Neuronal stem cell (in vitro differentiated cells): ENCODE measurements at regions not wholly inside any gene's neighbourhood (a gene's known extent, or its start where the extent isn't known, plus 50 kb on each side); places are given as distances from the start of the nearest gene placed in this dataset.
A peak's percentile ranks its signal among the peaks of the same experiment; 100 is the strongest.

Experiments used
- DNase-seq: peaks from one replicate; pipeline ENCODE4 v3.0.0-alpha.2; 2013; ENCODE audit warnings: low spot score
- H2AFZ ChIP-seq: one replicate; pipeline ENCODE4 v1.6.1; 2013; ENCODE audit warnings: mild to moderate bottlenecking, low read length, inconsistent platforms
- H2AK5ac ChIP-seq: 2 replicates; pipeline ENCODE4 v1.6.1; 2013; ENCODE audit warnings: low read depth, mild to moderate bottlenecking, inconsistent platforms, low read length, moderate library complexity, mixed read lengths
- H2BK120ac ChIP-seq: 2 replicates; pipeline ENCODE4 v1.6.1; 2013; ENCODE audit warnings: low read depth, mild to moderate bottlenecking, inconsistent platforms, low read length, moderate library complexity, mixed read lengths
- H2BK12ac ChIP-seq: one replicate; pipeline ENCODE4 v1.6.1; 2013; ENCODE audit warnings: low read length, inconsistent platforms
- H2BK15ac ChIP-seq: 2 replicates; pipeline ENCODE4 v1.6.1; 2013; ENCODE audit warnings: mild to moderate bottlenecking, low read length, inconsistent platforms, mixed read lengths
- H2BK5ac ChIP-seq: one replicate; pipeline ENCODE4 v1.6.1; 2013; ENCODE audit warnings: inconsistent platforms, mild to moderate bottlenecking, low read length, moderate library complexity
- H3K14ac ChIP-seq: one replicate; pipeline ENCODE4 v1.6.1; 2013; ENCODE audit warnings: low read length, inconsistent platforms
- H3K18ac ChIP-seq: 2 replicates; pipeline ENCODE4 v1.6.1; 2013; ENCODE audit warnings: low read length, inconsistent platforms
- H3K23ac ChIP-seq: 2 replicates; pipeline ENCODE4 v1.6.1; 2013; ENCODE audit warnings: low read depth, mild to moderate bottlenecking, mixed read lengths, low read length, inconsistent platforms; ENCODE audit not compliant: poor library complexity
- H3K27ac ChIP-seq: replicated peaks from 3 replicates; pipeline ENCODE4 v1.5.1; 2013; ENCODE audit warnings: low read length, inconsistent platforms
- H3K27me3 ChIP-seq, 3 experiments: 2 replicates each; pipeline ENCODE4 v1.6.1; 2013; ENCODE audit warnings: low read length in 3 of 3, mild to moderate bottlenecking in 2 of 3, inconsistent platforms in 1 of 3, low read depth in 1 of 3, mixed read lengths in 1 of 3, moderate library complexity in 1 of 3; ENCODE audit not compliant: control insufficient read depth in 3 of 3, insufficient read depth in 3 of 3
- H3K36me3 ChIP-seq, 2 donors: replicated peaks in 1 of 2; 2 replicates each; pipeline ENCODE4 v1.6.1; 2013; ENCODE audit warnings: low read length in 2 of 2; ENCODE audit not compliant: control insufficient read depth in 2 of 2, insufficient read depth in 2 of 2
- H3K4ac ChIP-seq: 2 replicates; pipeline ENCODE4 v1.6.1; 2013; ENCODE audit warnings: inconsistent platforms, mild to moderate bottlenecking, low read length, moderate library complexity
- H3K4me1 ChIP-seq, 2 donors: 1 replicate in 1 of 2; 2 replicates in 1 of 2; pipeline ENCODE4 v1.6.1; 2013; ENCODE audit warnings: low read length in 2 of 2, low read depth in 1 of 2; ENCODE audit not compliant: control insufficient read depth in 2 of 2, insufficient read depth in 1 of 2
- H3K4me2 ChIP-seq: one replicate; pipeline ENCODE4 v1.6.1; 2013; ENCODE audit warnings: mild to moderate bottlenecking, low read length, inconsistent platforms; ENCODE audit not compliant: insufficient read depth, poor library complexity, severe bottlenecking
- H3K4me3 ChIP-seq, 2 donors: 2 replicates each; pipeline ENCODE4 v1.5.1; 2013; ENCODE audit warnings: low read length in 2 of 2, mild to moderate bottlenecking in 2 of 2, inconsistent platforms in 1 of 2, moderate library complexity in 1 of 2
- H3K79me1 ChIP-seq: one replicate; pipeline ENCODE4 v1.6.1; 2013; ENCODE audit warnings: low read depth, mild to moderate bottlenecking, inconsistent platforms, low read length, moderate library complexity
- H3K9ac ChIP-seq: one replicate; pipeline ENCODE4 v1.6.1; 2013; ENCODE audit warnings: mild to moderate bottlenecking, low read depth, low read length, inconsistent platforms; ENCODE audit not compliant: poor library complexity
- H3K9me3 ChIP-seq, 2 donors: replicated peaks in 1 of 2; 2 replicates each; pipeline versions ENCODE3 to v1.6.1; 2013; ENCODE audit warnings: low read length in 2 of 2, mild to moderate bottlenecking in 2 of 2, inconsistent platforms in 1 of 2, low read depth in 1 of 2, mixed read lengths in 1 of 2, moderate library complexity in 1 of 2; ENCODE audit not compliant: control insufficient read depth in 2 of 2, insufficient read depth in 1 of 2
- H4K8ac ChIP-seq: one replicate; pipeline ENCODE4 v1.6.1; 2013; ENCODE audit warnings: low read depth, mild to moderate bottlenecking, inconsistent platforms, low read length, moderate library complexity
- H4K91ac ChIP-seq: one replicate; pipeline ENCODE4 v1.6.1; 2013; ENCODE audit warnings: low read length, low read depth, mild to moderate bottlenecking, inconsistent platforms; ENCODE audit not compliant: poor library complexity
- WGBS, 2 donors: extraction: QIAGEN DNeasy Blood & Tissue Kit; methylation state at CpG; one replicate each; pipeline ENCODE4 v1.1.7; 2013; ENCODE audit warnings: missing lambda C conversion rate in 2 of 2, mixed read lengths in 1 of 2; ENCODE audit not compliant: insufficient read length in 2 of 2, insufficient replicate concordance in 1 of 2; ENCODE audit errors: extremely low coverage in 2 of 2; 5-methylcytosine and 5-hydroxymethylcytosine counted together

GRCh38 chr4:127045861-127046260 is 586.9 kb upstream of the INTU start:
- Histone ChIP-seq H3K27ac (no peak overlapping the region), H2BK12ac (no peak overlapping the region), H2BK15ac (no peak overlapping the region), H3K4me3 (no peak overlapping the region), H3K4me2 (no peak overlapping the region), H3K27me3 (no peaks in the 10 kb centered on the region), H3K9ac (no peak overlapping the region), H4K8ac (no peak overlapping the region), H3K36me3 (no peaks in the 10 kb centered on the region), H2BK120ac (no peak overlapping the region), H3K4me1 (peaks cover 3 to 24% of the 10 kb centered on the region in 2 donors), H3K23ac (no peak overlapping the region), H2AFZ (no peak overlapping the region), H3K4ac (no peak overlapping the region), H2AK5ac (no peak overlapping the region), H3K79me1 (no peaks in the 10 kb centered on the region), H3K18ac (no peak overlapping the region), H3K14ac (no peak overlapping the region), H3K9me3 (peaks cover 0 to 6% of the 10 kb centered on the region in 2 donors), H2BK5ac (no peak overlapping the region), H4K91ac (no peak overlapping the region)
- no CpG with 5 or more reads among the region's 1 CpG for WGBS, 2 donors
- no peak for DNase-seq

- no peak overlapping the region for H2AK5ac ChIP-seq
- no peak overlapping the region for H2BK12ac ChIP-seq
- H4K8ac ChIP-seq = no peak overlapping the region
- H3K4me2 ChIP-seq = no peak overlapping the region
- H3K27ac ChIP-seq = no peak overlapping the region
- H3K14ac ChIP-seq = no peak overlapping the region
- no peak for DNase-seq
- no peaks in the 10 kb centered on the region for H3K79me1 ChIP-seq
- no peaks in the 10 kb centered on the region for H3K36me3 ChIP-seq
- H2BK120ac ChIP-seq = no peak overlapping the region
- no peak overlapping the region for H2BK5ac ChIP-seq
- WGBS, 2 donors = no CpG with 5 or more reads among the region's 1 CpG
- H3K4me1 ChIP-seq = peaks cover 3 to 28% of the 10 kb centered on the region in 2 donors
- H2BK15ac ChIP-seq = no peak overlapping the region
- H3K4me3 ChIP-seq = no peak overlapping the region
- H2AFZ ChIP-seq = peak overlapping the region; percentile 70
- no peak overlapping the region for H3K18ac ChIP-seq
- no peak overlapping the region for H3K9ac ChIP-seq
- no peak overlapping the region for H4K91ac ChIP-seq
- H3K9me3 ChIP-seq = peaks cover 0 to 2% of the 10 kb centered on the region in 2 donors
- H3K23ac ChIP-seq = no peak overlapping the region
- H3K27me3 ChIP-seq = no peaks in the 10 kb centered on the region
- H3K4ac ChIP-seq = no peak overlapping the region
Observed at GRCh38 chr4:127047930-127048329, 584.8 kb upstream of the INTU start.

GRCh38 chr4:127048376-127049044 is 584.2 kb upstream of the INTU start:
- Histone ChIP-seq H3K4me1 (peaks cover 3 to 28% of the 10 kb centered on the region in 2 donors), H3K9me3 (peaks cover 0 to 2% of the 10 kb centered on the region in 2 donors), H3K79me1 (no peaks in the 10 kb centered on the region), H3K9ac (no peak overlapping the region), H3K27me3 (no peaks in the 10 kb centered on the region), H2BK15ac (no peak overlapping the region), H2BK5ac (no peak overlapping the region), H4K8ac (no peak overlapping the region), H3K4ac (no peak overlapping the region), H3K23ac (no peak overlapping the region), H3K4me3 (no peak overlapping the region), H2AK5ac (no peak overlapping the region), H2BK120ac (no peak overlapping the region), H4K91ac (no peak overlapping the region), H3K27ac (no peak overlapping the region), H3K36me3 (no peaks in the 10 kb centered on the region), H3K4me2 (no peak overlapping the region), H2AFZ (peak overlapping the region; percentile 70), H2BK12ac (no peak overlapping the region), H3K14ac (no peak overlapping the region), H3K18ac (no peak overlapping the region)
- WGBS, 2 donors = no CpG with 5 or more reads among the region's 3 CpGs
- DNase-seq = no peak

- Histone ChIP-seq H3K4me3 (peak overlapping the region in 1 of 2 donors; percentile 12), H3K27me3 (no peaks in the 10 kb centered on the region), H4K8ac (no peak overlapping the region), H3K4me1 (peaks cover 3 to 28% of the 10 kb centered on the region in 2 donors), H2BK12ac (no peak overlapping the region), H4K91ac (no peak overlapping the region), H3K18ac (no peak overlapping the region), H2BK15ac (no peak overlapping the region), H2AK5ac (no peak overlapping the region), H3K14ac (no peak overlapping the region), H3K4me2 (no peak overlapping the region), H3K23ac (no peak overlapping the region), H2BK5ac (no peak overlapping the region), H3K9me3 (peaks cover 2% of the 10 kb centered on the region in 2 donors), H3K36me3 (no peaks in the 10 kb centered on the region), H3K27ac (no peak overlapping the region), H3K79me1 (no peaks in the 10 kb centered on the region), H3K9ac (no peak overlapping the region), H3K4ac (no peak overlapping the region), H2AFZ (peak overlapping the region; percentile 70), H2BK120ac (no peak overlapping the region)
- no peak for DNase-seq
- no CpG with 5 or more reads among the region's 4 CpGs for WGBS, 2 donors
Observed at GRCh38 chr4:127049526-127049925, 583.2 kb upstream of the INTU start.
